B cell (primary cell): ENCODE measurements at regions not wholly inside any gene's neighbourhood (a gene's known extent, or its start where the extent isn't known, plus 50 kb on each side); places are given as distances from the start of the nearest gene placed in this dataset.

ENCODE experiments used
- EZH2 ChIP-seq: IDR thresholded peaks from 2 replicates; pipeline ENCODE4 v1.6.1; 2012; ENCODE audit warnings: borderline replicate concordance, low read depth, mild to moderate bottlenecking, moderate library complexity, low read length; ENCODE audit not compliant: insufficient read depth, poor library complexity, severe bottlenecking
- TF ChIP-seq, protein P1 (sequence below): fragments of 200-600 bp; IDR thresholded peaks from one replicate; pipeline ENCODE4 v1.8.0; 2022; ENCODE audit warnings: antibody characterized with exemption, mild to moderate bottlenecking

DNA sequence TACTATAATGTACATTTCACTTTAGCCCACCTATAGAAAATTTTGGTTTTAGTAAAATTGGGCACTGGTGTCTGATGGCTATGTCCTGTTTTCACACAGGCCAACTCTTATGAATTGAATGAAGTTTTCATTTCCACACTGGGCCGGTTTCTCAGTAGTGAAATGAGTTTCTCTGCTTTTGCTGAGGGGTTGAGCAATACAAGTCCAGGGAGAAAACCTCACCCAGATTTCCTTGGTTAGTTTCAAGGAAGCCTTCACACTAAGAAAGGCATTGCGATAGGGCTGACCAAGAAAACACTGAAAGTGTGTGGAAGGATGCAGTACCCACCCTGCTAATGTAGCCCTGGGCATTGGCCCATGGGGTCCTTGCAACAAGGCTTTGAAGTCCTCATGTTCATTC, 331.5 kb upstream of the CFAP20DC start:
- TF ChIP-seq, protein P1, sequence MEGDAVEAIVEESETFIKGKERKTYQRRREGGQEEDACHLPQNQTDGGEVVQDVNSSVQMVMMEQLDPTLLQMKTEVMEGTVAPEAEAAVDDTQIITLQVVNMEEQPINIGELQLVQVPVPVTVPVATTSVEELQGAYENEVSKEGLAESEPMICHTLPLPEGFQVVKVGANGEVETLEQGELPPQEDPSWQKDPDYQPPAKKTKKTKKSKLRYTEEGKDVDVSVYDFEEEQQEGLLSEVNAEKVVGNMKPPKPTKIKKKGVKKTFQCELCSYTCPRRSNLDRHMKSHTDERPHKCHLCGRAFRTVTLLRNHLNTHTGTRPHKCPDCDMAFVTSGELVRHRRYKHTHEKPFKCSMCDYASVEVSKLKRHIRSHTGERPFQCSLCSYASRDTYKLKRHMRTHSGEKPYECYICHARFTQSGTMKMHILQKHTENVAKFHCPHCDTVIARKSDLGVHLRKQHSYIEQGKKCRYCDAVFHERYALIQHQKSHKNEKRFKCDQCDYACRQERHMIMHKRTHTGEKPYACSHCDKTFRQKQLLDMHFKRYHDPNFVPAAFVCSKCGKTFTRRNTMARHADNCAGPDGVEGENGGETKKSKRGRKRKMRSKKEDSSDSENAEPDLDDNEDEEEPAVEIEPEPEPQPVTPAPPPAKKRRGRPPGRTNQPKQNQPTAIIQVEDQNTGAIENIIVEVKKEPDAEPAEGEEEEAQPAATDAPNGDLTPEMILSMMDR, result no peak
- no peak for TF ChIP-seq EZH2
